ENCODE measurements at regions not wholly inside any gene's neighbourhood (a gene's known extent, or its start where the extent isn't known, plus 50 kb on each side); places are given as distances from the start of the nearest gene placed in this dataset.

- Histone ChIP-seq H3F3A (ENCODE audit: low read depth) (no peaks in the 10 kb centered on the region), H3K36me3 (no peaks in the 10 kb centered on the region), H3K27ac (no peak overlapping the region), H3K4me1 (peaks cover 6% of the 10 kb centered on the region), H3K79me2 (ENCODE audit: low read depth) (no peaks in the 10 kb centered on the region), H2AFZ (replicated peaks) (no peak overlapping the region), H3K4me2 (no peak overlapping the region), H3K9ac (no peak overlapping the region), H3K27me3 (peaks cover 44% of the 10 kb centered on the region), H3K4me3 (no peak overlapping the region), H3K9me3 (ENCODE audit: low read depth) (no peaks in the 10 kb centered on the region), H4K20me1 (ENCODE audit: low read depth) (no peaks in the 10 kb centered on the region)
- Mint-ChIP-seq H3K27ac (no peak overlapping the region), H3K27me3 (ENCODE audit: insufficient read depth, low read depth) (peaks cover 4% of the 10 kb centered on the region), H3K9me3 (no peaks in the 10 kb centered on the region), H3K4me1 (peaks cover 2% of the 10 kb centered on the region), H3K4me3 (no peak overlapping the region), H3K36me3 (no peaks in the 10 kb centered on the region)
- TF ChIP-seq EZH2phosphoT487 (IDR thresholded peaks at IDR 0.05) (no peak), CTCF (IDR thresholded peaks at IDR 0.05) (no peak), EZH2 (IDR thresholded peaks at IDR 0.05) (no peak)
- DNase-seq (ENCODE audit: low spot score), result no peak
These were observed 811.7 kb downstream of the GALC start for GRCh38 chr14:87181288-87181687.

- H3K4me1 Mint-ChIP-seq, result no peaks in the 10 kb centered on the region
- Histone ChIP-seq H3K79me2 (ENCODE audit: low read depth) (no peaks in the 10 kb centered on the region), H3K36me3 (no peaks in the 10 kb centered on the region), H3K9me3 (ENCODE audit: low read depth) (no peaks in the 10 kb centered on the region), H3K9ac (no peak overlapping the region), H3K4me2 (no peak overlapping the region), H2AFZ (replicated peaks) (no peak overlapping the region), H3K27me3 (peaks cover 43% of the 10 kb centered on the region), H3F3A (ENCODE audit: low read depth) (no peaks in the 10 kb centered on the region), H3K4me3 (no peak overlapping the region), H3K4me1 (no peaks in the 10 kb centered on the region), H3K27ac (no peak overlapping the region), H4K20me1 (ENCODE audit: low read depth) (no peaks in the 10 kb centered on the region)
- TF ChIP-seq EZH2phosphoT487 (IDR thresholded peaks at IDR 0.05) (no peak), EZH2 (IDR thresholded peaks at IDR 0.05) (no peak), CTCF (IDR thresholded peaks at IDR 0.05) (no peak)
- H3K9me3 Mint-ChIP-seq, result no peaks in the 10 kb centered on the region
- no peaks in the 10 kb centered on the region for H3K36me3 Mint-ChIP-seq
- peaks cover 4% of the 10 kb centered on the region for H3K27me3 Mint-ChIP-seq (ENCODE audit: insufficient read depth, low read depth)
- H3K4me3 Mint-ChIP-seq, result no peak overlapping the region
- no peak for DNase-seq (ENCODE audit: low spot score)
- no peak overlapping the region for H3K27ac Mint-ChIP-seq
These were observed 813.0 kb downstream of the GALC start for GRCh38 chr14:87179936-87180335.

- no peak for TF ChIP-seq EZH2 (IDR thresholded peaks at IDR 0.05)
- no peak for DNase-seq (ENCODE audit: low spot score)
- peaks cover 58% of the 10 kb centered on the region for H3K27me3 ChIP-seq
These were observed 814.7 kb downstream of the GALC start for GRCh38 chr14:87178277-87178676.

GRCh38 chr14:87175175-87175574 is 817.8 kb downstream of the GALC start:
- H3K27ac ChIP-seq, result no peak overlapping the region
- no peak overlapping the region for H3K4me3 Mint-ChIP-seq
- no peak for TF ChIP-seq CTCF (IDR thresholded peaks at IDR 0.05)
- no peak overlapping the region for H3K4me2 ChIP-seq
- H3F3A ChIP-seq (ENCODE audit: low read depth), result peaks cover 6% of the 10 kb centered on the region
- no peaks in the 10 kb centered on the region for H3K36me3 ChIP-seq
- peaks cover under 1% of the 10 kb centered on the region for H3K9me3 Mint-ChIP-seq
- H2AFZ ChIP-seq (replicated peaks), result no peak overlapping the region
- peaks cover 77% of the 10 kb centered on the region for H3K27me3 ChIP-seq
- H3K4me1 Mint-ChIP-seq, result peaks cover 6% of the 10 kb centered on the region
- no peaks in the 10 kb centered on the region for H3K9me3 ChIP-seq (ENCODE audit: low read depth)
- H3K9ac ChIP-seq, result no peak overlapping the region
- H3K79me2 ChIP-seq (ENCODE audit: low read depth), result no peaks in the 10 kb centered on the region
- peaks cover 4% of the 10 kb centered on the region for H4K20me1 ChIP-seq (ENCODE audit: low read depth)
- H3K4me1 ChIP-seq, result peaks cover 8% of the 10 kb centered on the region
- H3K4me3 ChIP-seq, result no peak overlapping the region
- H3K27me3 Mint-ChIP-seq (ENCODE audit: insufficient read depth, low read depth), result peaks cover 2% of the 10 kb centered on the region
- no peak overlapping the region for H3K27ac Mint-ChIP-seq
- H3K36me3 Mint-ChIP-seq, result no peaks in the 10 kb centered on the region
- no peak for DNase-seq (ENCODE audit: low spot score)

More at GRCh38 chr14:87178277-87178676, 814.7 kb downstream of the GALC start:
- Histone ChIP-seq H2AFZ (replicated peaks) (no peak overlapping the region), H4K20me1 (ENCODE audit: low read depth) (no peaks in the 10 kb centered on the region), H3K4me2 (no peak overlapping the region), H3F3A (ENCODE audit: low read depth) (no peaks in the 10 kb centered on the region), H3K79me2 (ENCODE audit: low read depth) (no peaks in the 10 kb centered on the region), H3K36me3 (no peaks in the 10 kb centered on the region), H3K4me1 (no peaks in the 10 kb centered on the region), H3K27ac (no peak overlapping the region), H3K4me3 (no peak overlapping the region), H3K9ac (no peak overlapping the region), H3K9me3 (ENCODE audit: low read depth) (no peaks in the 10 kb centered on the region)
- Mint-ChIP-seq H3K27me3 (ENCODE audit: insufficient read depth, low read depth) (peaks cover 4% of the 10 kb centered on the region), H3K4me1 (no peaks in the 10 kb centered on the region), H3K36me3 (no peaks in the 10 kb centered on the region), H3K9me3 (no peaks in the 10 kb centered on the region), H3K4me3 (no peak overlapping the region), H3K27ac (no peak overlapping the region)

Data from neural progenitor cell (in vitro differentiated cells).